ENCODE measurements at regions not wholly inside any gene's neighbourhood (a gene's known extent, or its start where the extent isn't known, plus 50 kb on each side); places are given as distances from the start of the nearest gene placed in this dataset.

GRCh38 chr3:83096-83495 lies 113.5 kb upstream of the CHL1 start:
- H3K27ac Mint-ChIP-seq = no peak overlapping the region
- ATAC-seq (no peak), DNase-seq (ENCODE audit: low spot score) (no peak)
- TF ChIP-seq IRF1 (CRISPR knock-in tag; IDR thresholded peaks at IDR 0.05) (no peak), GRHL2 (CRISPR knock-in tag; IDR thresholded peaks at IDR 0.05; ENCODE audit: insufficient replicate concordance, severe bottlenecking) (no peak), FOXJ3 (CRISPR knock-in tag; IDR thresholded peaks at IDR 0.05; ENCODE audit: borderline replicate concordance) (no peak), OVOL2 (CRISPR knock-in tag; IDR thresholded peaks at IDR 0.05; ENCODE audit: borderline replicate concordance) (no peak), ATF1 (CRISPR knock-in tag; IDR thresholded peaks at IDR 0.05) (no peak), NFYB (CRISPR knock-in tag; conservative IDR thresholded peaks at IDR 0.05; ENCODE audit: low read depth) (no peak), E2F1 (CRISPR knock-in tag; IDR thresholded peaks at IDR 0.05) (no peak), TEAD1 (CRISPR knock-in tag; IDR thresholded peaks at IDR 0.05) (no peak), ZNF512 (CRISPR knock-in tag; IDR thresholded peaks at IDR 0.05; ENCODE audit: borderline replicate concordance) (no peak), HMGXB4 (CRISPR knock-in tag; IDR thresholded peaks at IDR 0.05) (no peak), IRF2 (CRISPR knock-in tag; IDR thresholded peaks at IDR 0.05; ENCODE audit: borderline replicate concordance, low read depth) (no peak), ZNF121 (CRISPR knock-in tag; IDR thresholded peaks at IDR 0.05) (no peak)
- TF ChIP-seq, protein P1, sequence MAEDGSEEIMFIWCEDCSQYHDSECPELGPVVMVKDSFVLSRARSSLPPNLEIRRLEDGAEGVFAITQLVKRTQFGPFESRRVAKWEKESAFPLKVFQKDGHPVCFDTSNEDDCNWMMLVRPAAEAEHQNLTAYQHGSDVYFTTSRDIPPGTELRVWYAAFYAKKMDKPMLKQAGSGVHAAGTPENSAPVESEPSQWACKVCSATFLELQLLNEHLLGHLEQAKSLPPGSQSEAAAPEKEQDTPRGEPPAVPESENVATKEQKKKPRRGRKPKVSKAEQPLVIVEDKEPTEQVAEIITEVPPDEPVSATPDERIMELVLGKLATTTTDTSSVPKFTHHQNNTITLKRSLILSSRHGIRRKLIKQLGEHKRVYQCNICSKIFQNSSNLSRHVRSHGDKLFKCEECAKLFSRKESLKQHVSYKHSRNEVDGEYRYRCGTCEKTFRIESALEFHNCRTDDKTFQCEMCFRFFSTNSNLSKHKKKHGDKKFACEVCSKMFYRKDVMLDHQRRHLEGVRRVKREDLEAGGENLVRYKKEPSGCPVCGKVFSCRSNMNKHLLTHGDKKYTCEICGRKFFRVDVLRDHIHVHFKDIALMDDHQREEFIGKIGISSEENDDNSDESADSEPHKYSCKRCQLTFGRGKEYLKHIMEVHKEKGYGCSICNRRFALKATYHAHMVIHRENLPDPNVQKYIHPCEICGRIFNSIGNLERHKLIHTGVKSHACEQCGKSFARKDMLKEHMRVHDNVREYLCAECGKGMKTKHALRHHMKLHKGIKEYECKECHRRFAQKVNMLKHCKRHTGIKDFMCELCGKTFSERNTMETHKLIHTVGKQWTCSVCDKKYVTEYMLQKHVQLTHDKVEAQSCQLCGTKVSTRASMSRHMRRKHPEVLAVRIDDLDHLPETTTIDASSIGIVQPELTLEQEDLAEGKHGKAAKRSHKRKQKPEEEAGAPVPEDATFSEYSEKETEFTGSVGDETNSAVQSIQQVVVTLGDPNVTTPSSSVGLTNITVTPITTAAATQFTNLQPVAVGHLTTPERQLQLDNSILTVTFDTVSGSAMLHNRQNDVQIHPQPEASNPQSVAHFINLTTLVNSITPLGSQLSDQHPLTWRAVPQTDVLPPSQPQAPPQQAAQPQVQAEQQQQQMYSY (CRISPR knock-in tag; IDR thresholded peaks at IDR 0.05) = no peak
- H3K27me3 Mint-ChIP-seq (ENCODE audit: low read depth) = peaks cover 2% of the 10 kb centered on the region; the same call in 1 of the 2 replicates
- H3K9me3 Mint-ChIP-seq = peaks cover 80% of the 10 kb centered on the region
- H3K4me1 Mint-ChIP-seq = no peaks in the 10 kb centered on the region
- H3K36me3 Mint-ChIP-seq = peaks cover 76% of the 10 kb centered on the region
- ChIA-PET CTCF (no interaction called here), POLR2A (no interaction called here)
- no peak overlapping the region for H3K4me3 Mint-ChIP-seq

- no peak for ATAC-seq
- TF ChIP-seq JAZF1 (CRISPR knock-in tag; IDR thresholded peaks at IDR 0.05) = no peak
- no peak for TF ChIP-seq FOXK1 (CRISPR knock-in tag; IDR thresholded peaks at IDR 0.05)
- TF ChIP-seq, protein P2, sequence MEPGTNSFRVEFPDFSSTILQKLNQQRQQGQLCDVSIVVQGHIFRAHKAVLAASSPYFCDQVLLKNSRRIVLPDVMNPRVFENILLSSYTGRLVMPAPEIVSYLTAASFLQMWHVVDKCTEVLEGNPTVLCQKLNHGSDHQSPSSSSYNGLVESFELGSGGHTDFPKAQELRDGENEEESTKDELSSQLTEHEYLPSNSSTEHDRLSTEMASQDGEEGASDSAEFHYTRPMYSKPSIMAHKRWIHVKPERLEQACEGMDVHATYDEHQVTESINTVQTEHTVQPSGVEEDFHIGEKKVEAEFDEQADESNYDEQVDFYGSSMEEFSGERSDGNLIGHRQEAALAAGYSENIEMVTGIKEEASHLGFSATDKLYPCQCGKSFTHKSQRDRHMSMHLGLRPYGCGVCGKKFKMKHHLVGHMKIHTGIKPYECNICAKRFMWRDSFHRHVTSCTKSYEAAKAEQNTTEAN (CRISPR knock-in tag; IDR thresholded peaks at IDR 0.05) = no peak
- TF ChIP-seq E2F1 (CRISPR knock-in tag; IDR thresholded peaks at IDR 0.05) = no peak
- TF ChIP-seq NFATC4 (CRISPR knock-in tag; IDR thresholded peaks at IDR 0.05) = no peak
- no peak for TF ChIP-seq HMGA2 (CRISPR knock-in tag; IDR thresholded peaks at IDR 0.05)
- no peak for TF ChIP-seq SMAD3 (CRISPR knock-in tag; IDR thresholded peaks at IDR 0.05; ENCODE audit: borderline replicate concordance)
- no peak for TF ChIP-seq CREM (CRISPR knock-in tag; IDR thresholded peaks at IDR 0.05)
- no peak for TF ChIP-seq GABPB1 (CRISPR knock-in tag; IDR thresholded peaks at IDR 0.05)
- no peak for TF ChIP-seq TEAD1 (CRISPR knock-in tag; IDR thresholded peaks at IDR 0.05)
- no peak for TF ChIP-seq SOX15 (CRISPR knock-in tag; IDR thresholded peaks at IDR 0.05)
- TF ChIP-seq NFYB (CRISPR knock-in tag; conservative IDR thresholded peaks at IDR 0.05; ENCODE audit: low read depth) = no peak
Measured at GRCh38 chr3:85180-85579, 111.4 kb upstream of the CHL1 start.

More at GRCh38 chr3:85180-85579, 111.4 kb upstream of the CHL1 start:
- Mint-ChIP-seq H3K27ac (no peak overlapping the region), H3K9me3 (peaks cover 82% of the 10 kb centered on the region), H3K4me3 (no peak overlapping the region), H3K4me1 (no peaks in the 10 kb centered on the region), H3K36me3 (peaks cover 81% of the 10 kb centered on the region), H3K27me3 (ENCODE audit: low read depth) (peaks cover 8% of the 10 kb centered on the region)
- ChIA-PET POLR2A (no interaction called here), CTCF (no interaction called here)
- no peak for DNase-seq (ENCODE audit: low spot score)
